C1 segment of cervical spinal cord (tissue), 14 donors: ENCODE measurements at regions not wholly inside any gene's neighbourhood (a gene's known extent, or its start where the extent isn't known, plus 50 kb on each side); places are given as distances from the start of the nearest gene placed in this dataset.

Experiments
- DNase-seq, 14 donors: peaks; one replicate each; lab custom pipeline; 2025; lab: John Stamatoyannopoulos, UW

- DNase-seq, result no peak
Observed at GRCh38 chr9:1267141-1267570, 217.0 kb downstream of the DMRT2 start.

- no peak for DNase-seq
Observed at GRCh38 chr9:1267581-1267980, 217.4 kb downstream of the DMRT2 start.

- DNase-seq, result no peak
Observed at GRCh38 chr9:1269533-1270315, 219.6 kb downstream of the DMRT2 start.

- no peak for DNase-seq
Observed at GRCh38 chr9:1271367-1271766, 221.2 kb downstream of the DMRT2 start.

- no peak for DNase-seq
Observed at GRCh38 chr9:1271786-1272185, 221.6 kb downstream of the DMRT2 start.

GRCh38 chr9:1272488-1272887 is 222.3 kb downstream of the DMRT2 start:
- DNase-seq, result no peak

GRCh38 chr9:1273859-1274258 is 223.7 kb downstream of the DMRT2 start:
- no peak for DNase-seq

GRCh38 chr9:1274334-1274733 is 224.2 kb downstream of the DMRT2 start:
- DNase-seq, result no peak

- DNase-seq, result no peak
Observed at GRCh38 chr9:1276474-1276873, 226.3 kb downstream of the DMRT2 start.

GRCh38 chr9:1284727-1285126 is 234.6 kb downstream of the DMRT2 start:
- DNase-seq, result no peak

- DNase-seq, result no peak
Observed at GRCh38 chr9:1285526-1285925, 235.4 kb downstream of the DMRT2 start.

- DNase-seq, result no peak
Observed at GRCh38 chr9:1292384-1292783, 242.2 kb downstream of the DMRT2 start.

- DNase-seq, result no peak
Observed at GRCh38 chr9:1294641-1295258, 244.6 kb downstream of the DMRT2 start.

- DNase-seq, result no peak
Observed at GRCh38 chr9:1296331-1296730, 246.2 kb downstream of the DMRT2 start.

GRCh38 chr9:1298046-1298445 is 247.9 kb downstream of the DMRT2 start:
- no peak for DNase-seq

GRCh38 chr9:1300941-1301340 is 250.8 kb downstream of the DMRT2 start:
- no peak for DNase-seq

- no peak for DNase-seq
Observed at GRCh38 chr9:1303932-1304331, 253.8 kb downstream of the DMRT2 start.

GRCh38 chr9:1311462-1312042 is 261.4 kb downstream of the DMRT2 start:
- no peak for DNase-seq

GRCh38 chr9:1319436-1319835 is 269.3 kb downstream of the DMRT2 start:
- no peak for DNase-seq

- DNase-seq, result no peak
Observed at GRCh38 chr9:1320051-1320557, 269.9 kb downstream of the DMRT2 start.

GRCh38 chr9:1320607-1321195 is 270.5 kb downstream of the DMRT2 start:
- no peak for DNase-seq

- no peak for DNase-seq
Observed at GRCh38 chr9:1327467-1327866, 277.3 kb downstream of the DMRT2 start.
